Loucy (cell line): ENCODE measurements at regions not wholly inside any gene's neighbourhood (a gene's known extent, or its start where the extent isn't known, plus 50 kb on each side); places are given as distances from the start of the nearest gene placed in this dataset.

Source experiments
- H2AFZ ChIP-seq: fragments of 200-600 bp; sonication (generic); 2 replicates; pipeline ENCODE4 v1.6.0; 2016; ENCODE audit warnings: antibody characterized with exemption, mild to moderate bottlenecking, low read length, moderate library complexity
- H3F3A ChIP-seq: fragments of 200-600 bp; 2 replicates; pipeline ENCODE4 v1.6.0; 2016; ENCODE audit warnings: antibody characterized with exemption, low read depth, mild to moderate bottlenecking
- H3K27me3 ChIP-seq: fragments of 200-600 bp; sonication (generic); 2 replicates; pipeline ENCODE4 v1.6.1; 2014; ENCODE audit warnings: low read length, mild to moderate bottlenecking; ENCODE audit not compliant: insufficient read depth, poor library complexity, severe bottlenecking
- H3K36me3 ChIP-seq: fragments of 200-600 bp; sonication (generic); 2 replicates; pipeline ENCODE4 v1.6.1; 2016; ENCODE audit warnings: low read length; ENCODE audit not compliant: insufficient read depth
- H3K4me1 ChIP-seq: fragments of 200-600 bp; sonication (generic); 2 replicates; pipeline ENCODE4 v1.5.1; 2014; ENCODE audit warnings: low read length, mild to moderate bottlenecking; ENCODE audit not compliant: insufficient read depth, poor library complexity, severe bottlenecking
- H3K4me2 ChIP-seq: fragments of 200-600 bp; sonication (generic); 2 replicates; pipeline ENCODE4 v1.6.0; 2014; ENCODE audit warnings: antibody characterized with exemption, low read length, low read depth, mild to moderate bottlenecking; ENCODE audit not compliant: poor library complexity, severe bottlenecking
- H3K4me3 ChIP-seq: fragments of 200-600 bp; sonication (generic); 2 replicates; pipeline ENCODE4 v1.5.1; 2014; ENCODE audit warnings: low read length, mild to moderate bottlenecking, mixed read lengths; ENCODE audit not compliant: poor library complexity, severe bottlenecking
- H3K79me2 ChIP-seq: fragments of 200-600 bp; sonication (generic); 2 replicates; pipeline ENCODE4 v1.6.1; 2014; ENCODE audit warnings: low read length; ENCODE audit not compliant: insufficient read depth
- H3K9ac ChIP-seq: fragments of 200-600 bp; sonication (generic); 2 replicates; pipeline ENCODE4 v1.6.0; 2014; ENCODE audit warnings: mild to moderate bottlenecking, low read depth, low read length, moderate library complexity; ENCODE audit not compliant: poor library complexity, severe bottlenecking
- H3K9me2 ChIP-seq: fragments of 200-600 bp; sonication (generic); replicated peaks from 2 replicates; pipeline ENCODE4 v1.6.1; 2016; ENCODE audit warnings: low read depth, low read length, mixed read lengths
- H3K9me3 ChIP-seq: fragments of 200-600 bp; sonication (generic); 2 replicates; pipeline ENCODE4 v1.6.1; 2014; ENCODE audit warnings: mild to moderate bottlenecking, antibody characterized with exemption, low read length, low read depth; ENCODE audit not compliant: insufficient read depth
- H4K20me1 ChIP-seq: fragments of 200-600 bp; sonication (generic); 2 replicates; pipeline ENCODE4 v1.6.0; 2014; ENCODE audit warnings: antibody characterized with exemption, low read length, mild to moderate bottlenecking; ENCODE audit not compliant: insufficient read depth, poor library complexity, severe bottlenecking
- EZH2phosphoT487 ChIP-seq: fragments of 200-600 bp; IDR thresholded peaks from 2 replicates; pipeline ENCODE4 v1.6.1; 2018; ENCODE audit warnings: antibody characterized with exemption, mild to moderate bottlenecking, moderate library complexity, borderline replicate concordance
- TF ChIP-seq, protein P1 (sequence below): fragments of 200-600 bp; sonication (generic); conservative IDR thresholded peaks from 2 replicates; pipeline ENCODE4 v1.5.1; 2014; ENCODE audit warnings: mild to moderate bottlenecking, antibody characterized with exemption, low read length

DNA sequence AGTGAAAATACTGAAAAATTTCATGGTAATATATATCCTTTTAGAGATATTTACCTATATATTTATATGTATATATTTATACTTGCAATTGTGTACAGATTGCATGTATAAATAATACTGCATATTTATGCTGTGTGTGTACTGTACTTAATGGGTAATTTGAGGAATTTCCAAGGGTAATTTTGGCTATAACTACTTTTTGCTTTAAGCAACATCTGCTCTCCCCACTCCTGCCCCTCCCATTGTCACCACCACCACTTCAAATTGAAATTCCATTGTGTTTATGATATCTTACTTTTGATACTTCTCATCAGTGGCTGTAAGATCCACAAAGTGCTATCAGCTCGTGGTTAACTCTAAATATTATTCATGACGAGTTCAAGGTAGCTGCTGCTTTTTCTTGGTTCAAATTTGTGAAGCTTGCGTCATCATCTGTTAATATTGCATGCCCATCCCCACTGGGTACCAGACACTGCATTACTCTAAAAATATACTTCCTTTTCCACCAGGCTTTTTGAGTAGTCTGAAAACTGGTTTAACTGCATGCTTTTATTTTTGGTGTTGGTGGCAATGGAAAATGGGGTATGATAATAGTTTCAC, 91.7 kb upstream of the MITF start:
- H3K9me2 ChIP-seq, result no peaks in the 10 kb centered on the region
- no peaks in the 10 kb centered on the region for H4K20me1 ChIP-seq
- H3K9ac ChIP-seq, result no peak overlapping the region
- H3K4me3 ChIP-seq, result no peak overlapping the region
- no peaks in the 10 kb centered on the region for H3K36me3 ChIP-seq
- no peaks in the 10 kb centered on the region for H3K4me1 ChIP-seq
- no peaks in the 10 kb centered on the region for H3K27me3 ChIP-seq
- H3K4me2 ChIP-seq, result no peak overlapping the region
- no peak for TF ChIP-seq EZH2phosphoT487
- TF ChIP-seq, protein P1, sequence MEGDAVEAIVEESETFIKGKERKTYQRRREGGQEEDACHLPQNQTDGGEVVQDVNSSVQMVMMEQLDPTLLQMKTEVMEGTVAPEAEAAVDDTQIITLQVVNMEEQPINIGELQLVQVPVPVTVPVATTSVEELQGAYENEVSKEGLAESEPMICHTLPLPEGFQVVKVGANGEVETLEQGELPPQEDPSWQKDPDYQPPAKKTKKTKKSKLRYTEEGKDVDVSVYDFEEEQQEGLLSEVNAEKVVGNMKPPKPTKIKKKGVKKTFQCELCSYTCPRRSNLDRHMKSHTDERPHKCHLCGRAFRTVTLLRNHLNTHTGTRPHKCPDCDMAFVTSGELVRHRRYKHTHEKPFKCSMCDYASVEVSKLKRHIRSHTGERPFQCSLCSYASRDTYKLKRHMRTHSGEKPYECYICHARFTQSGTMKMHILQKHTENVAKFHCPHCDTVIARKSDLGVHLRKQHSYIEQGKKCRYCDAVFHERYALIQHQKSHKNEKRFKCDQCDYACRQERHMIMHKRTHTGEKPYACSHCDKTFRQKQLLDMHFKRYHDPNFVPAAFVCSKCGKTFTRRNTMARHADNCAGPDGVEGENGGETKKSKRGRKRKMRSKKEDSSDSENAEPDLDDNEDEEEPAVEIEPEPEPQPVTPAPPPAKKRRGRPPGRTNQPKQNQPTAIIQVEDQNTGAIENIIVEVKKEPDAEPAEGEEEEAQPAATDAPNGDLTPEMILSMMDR, result no peak
- H2AFZ ChIP-seq, result no peak overlapping the region
- H3K9me3 ChIP-seq, result no peaks in the 10 kb centered on the region
- H3K79me2 ChIP-seq, result no peaks in the 10 kb centered on the region
- no peaks in the 10 kb centered on the region for H3F3A ChIP-seq

DNA sequence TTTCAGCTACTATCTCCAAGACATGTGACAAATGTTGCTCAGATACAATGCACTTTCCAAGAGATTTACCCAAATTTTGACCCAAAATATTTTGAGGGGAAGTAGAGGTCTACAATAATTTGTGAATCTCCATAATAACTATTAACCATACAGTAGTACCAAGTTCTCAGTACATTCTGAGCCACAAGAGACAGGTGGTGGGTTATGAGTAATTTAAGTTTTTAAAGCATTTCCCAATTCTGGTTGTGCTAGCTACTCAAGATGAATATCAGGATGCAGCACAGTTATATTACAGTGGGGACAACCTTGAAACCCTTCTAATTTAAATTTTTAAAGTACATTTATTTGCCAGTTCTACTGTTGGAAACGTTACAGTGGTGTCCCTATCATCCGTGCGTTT, 92.2 kb upstream of the MITF start:
- Histone ChIP-seq H3K36me3 (no peaks in the 10 kb centered on the region), H3K79me2 (no peaks in the 10 kb centered on the region), H3K27me3 (no peaks in the 10 kb centered on the region), H3K9ac (no peak overlapping the region), H3F3A (no peaks in the 10 kb centered on the region), H3K4me3 (no peak overlapping the region), H2AFZ (no peak overlapping the region), H3K9me2 (no peaks in the 10 kb centered on the region), H3K4me2 (no peak overlapping the region), H3K4me1 (no peaks in the 10 kb centered on the region), H4K20me1 (no peaks in the 10 kb centered on the region), H3K9me3 (no peaks in the 10 kb centered on the region)
- no peak for TF ChIP-seq EZH2phosphoT487
- TF ChIP-seq, protein P1, result no peak

DNA sequence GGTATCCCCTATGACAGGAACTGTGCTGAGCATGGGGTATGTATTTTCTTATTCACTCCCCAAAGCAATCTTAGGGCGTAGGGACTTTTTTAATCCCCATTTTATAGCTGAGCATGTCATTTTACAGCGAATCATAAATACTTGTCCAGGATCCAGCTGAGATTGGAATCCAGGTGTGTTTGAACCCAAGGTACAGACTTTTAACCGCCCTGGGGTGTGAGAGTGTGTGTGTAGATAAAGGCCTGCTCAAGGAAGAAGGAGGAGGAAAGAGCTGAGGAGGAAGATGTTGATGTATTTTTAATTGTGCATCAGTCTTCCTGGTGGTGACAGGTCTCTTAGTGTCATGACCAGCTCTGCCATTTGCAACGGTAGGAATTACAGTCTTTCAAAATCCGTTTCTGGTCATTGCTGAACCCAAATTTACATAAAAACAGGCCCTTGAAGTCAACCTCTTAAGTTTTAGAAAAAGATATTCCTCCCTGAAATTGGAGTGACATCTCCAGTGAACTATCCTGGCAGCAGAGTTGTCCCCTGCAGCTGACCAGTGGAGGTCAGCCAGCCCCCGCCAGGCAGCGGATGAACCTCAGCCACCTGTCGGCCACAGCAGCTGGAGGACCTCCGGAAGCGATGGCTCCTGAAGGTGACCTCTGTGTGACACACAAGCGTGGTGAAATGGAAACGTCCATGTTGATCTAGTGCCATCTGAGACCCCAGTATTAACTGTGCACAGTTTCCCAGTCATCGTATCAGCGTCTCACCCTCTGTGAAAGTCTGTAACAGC, 92.8 kb upstream of the MITF start:
- H4K20me1 ChIP-seq, result no peaks in the 10 kb centered on the region
- TF ChIP-seq, protein P1, result no peak
- TF ChIP-seq EZH2phosphoT487, result no peak
- H3K9ac ChIP-seq, result no peak overlapping the region
- H3K4me3 ChIP-seq, result no peak overlapping the region
- no peaks in the 10 kb centered on the region for H3K79me2 ChIP-seq
- no peak overlapping the region for H2AFZ ChIP-seq
- H3K9me2 ChIP-seq, result no peaks in the 10 kb centered on the region
- H3K4me2 ChIP-seq, result no peak overlapping the region
- no peaks in the 10 kb centered on the region for H3K4me1 ChIP-seq
- no peaks in the 10 kb centered on the region for H3K27me3 ChIP-seq
- no peaks in the 10 kb centered on the region for H3F3A ChIP-seq
- no peaks in the 10 kb centered on the region for H3K36me3 ChIP-seq
- H3K9me3 ChIP-seq, result no peaks in the 10 kb centered on the region
